GM12878 (cell line): ENCODE measurements at regions not wholly inside any gene's neighbourhood (a gene's known extent, or its start where the extent isn't known, plus 50 kb on each side); places are given as distances from the start of the nearest gene placed in this dataset.

Experiments used
- ATAC-seq: fragments of 200-7000 bp; cut with Tn5 transposase; 3 replicates; pipeline ENCODE4 v1.9.1; 2020; ENCODE audit warnings: mild to moderate bottlenecking, moderate library complexity
- BruUV-seq: library from RNA; stranded (reverse); fragments of 400-500 nt; replicated peaks from 2 replicates; lab custom pipeline; 2021; lab: Mats Ljungman, UMichigan
- CTCF ChIA-PET: fragments of 300-600 bp; sonication (Branson Sonifier 250); formaldehyde crosslinking; extraction: SDS; loops from one replicate; lab custom pipeline; 2021; ENCODE audit warnings: inconsistent platforms; lab: Yijun Ruan, JAX
- POLR2A ChIA-PET: fragments of 350-600 bp; formaldehyde crosslinking; extraction: SDS; loops from one replicate; lab custom pipeline; 2021; ENCODE audit warnings: inconsistent platforms; lab: Charles Lee
- RAD21 ChIA-PET: fragments of 300-600 bp; sonication (Branson Sonifier 250); formaldehyde crosslinking; loops from one replicate; lab custom pipeline; 2023; ENCODE audit warnings: antibody characterized with exemption; ENCODE audit not compliant: unreplicated experiment; lab: Charles Lee
- SMC1A ChIA-PET: fragments of 300-600 bp; sonication (Branson Sonifier 250); formaldehyde crosslinking; loops from one replicate; lab custom pipeline; 2023; ENCODE audit not compliant: unreplicated experiment, uncharacterized antibody; lab: Charles Lee
- DNase-seq: peaks from one replicate; pipeline ENCODE4 v3.0.0-alpha.2; 2011; ENCODE audit warnings: low read depth, low spot score
- FAIRE-seq: peaks from 3 replicates; lab custom pipeline; 2011; peaks lifted over from hg19 to GRCh38; lab: Jason Lieb, UNC
- H2AFZ ChIP-seq: 2 replicates; pipeline ENCODE4 v1.6.0; 2011; ENCODE audit warnings: low read depth, low read length, control low read depth; ENCODE audit not compliant: control insufficient read depth
- H3K27ac ChIP-seq: 2 replicates; pipeline ENCODE4 v1.5.1; 2011; ENCODE audit warnings: control low read depth; ENCODE audit not compliant: control insufficient read depth, insufficient read depth
- H3K27me3 ChIP-seq, 2 experiments: replicated peaks in 1 of 2; 2 replicates each; pipeline versions ENCODE4 v1.6.0 to v1.6.1; 2011; ENCODE audit warnings: low read length in 1 of 2; ENCODE audit not compliant: control insufficient read depth in 2 of 2, insufficient read depth in 2 of 2
- H3K36me3 ChIP-seq, 2 experiments: 2 replicates each; pipeline ENCODE4 v1.5.1; 2011; ENCODE audit warnings: low read length in 1 of 2; ENCODE audit not compliant: control insufficient read depth in 2 of 2, insufficient read depth in 2 of 2
- H3K4me1 ChIP-seq: 2 replicates; pipeline ENCODE4 v1.6.1; 2011; ENCODE audit warnings: mild to moderate bottlenecking, low read length, moderate library complexity, mixed read lengths; ENCODE audit not compliant: control insufficient read depth, insufficient read depth
- H3K4me2 ChIP-seq: 2 replicates; pipeline ENCODE4 v1.6.0; 2011; ENCODE audit warnings: control low read depth; ENCODE audit not compliant: control insufficient read depth, insufficient read depth
- H3K4me3 ChIP-seq: fragments of 200-600 bp; sonication (generic); 2 replicates; pipeline ENCODE4 v1.5.1; 2016
- H3K79me2 ChIP-seq: 2 replicates; pipeline ENCODE4 v1.6.0; 2011; ENCODE audit warnings: low read length; ENCODE audit not compliant: control insufficient read depth, insufficient read depth
- H3K9ac ChIP-seq: 2 replicates; pipeline ENCODE4 v1.8.0; 2011; ENCODE audit warnings: low read length, control low read depth, mixed read lengths; ENCODE audit not compliant: control insufficient read depth, insufficient read depth
- H3K9me3 ChIP-seq: replicated peaks from 3 replicates; pipeline ENCODE4 v1.5.1; 2011; ENCODE audit warnings: mild to moderate bottlenecking, low read length; ENCODE audit not compliant: control insufficient read depth, insufficient read depth
- H4K20me1 ChIP-seq: 2 replicates; pipeline ENCODE4 v1.6.0; 2011; ENCODE audit not compliant: control insufficient read depth, insufficient read depth
- BCLAF1 ChIP-seq: fragments of 450-650 bp; IDR thresholded peaks from 2 replicates; pipeline ENCODE4 v1.6.1; 2017; ENCODE audit warnings: antibody characterized with exemption, mild to moderate bottlenecking, moderate library complexity
- CBX5 ChIP-seq: sonication (generic); IDR thresholded peaks from 2 replicates; pipeline ENCODE4 v1.6.1; 2016; ENCODE audit warnings: low read depth, moderate library complexity, mild to moderate bottlenecking, inconsistent platforms
- CEBPZ ChIP-seq: fragments of 150-350 bp; IDR thresholded peaks from 2 replicates; pipeline ENCODE4 v1.6.1; 2016; ENCODE audit warnings: low read depth, low read length
- CREM ChIP-seq: IDR thresholded peaks from 2 replicates; pipeline ENCODE4 v1.6.1; 2014; ENCODE audit warnings: antibody characterized with exemption, low read depth
- E2F4 ChIP-seq: IDR thresholded peaks from 2 replicates; pipeline ENCODE4 v1.6.1; 2012; ENCODE audit warnings: low read depth, low read length, improper control_type of control experiment
- ELK1 ChIP-seq: IDR thresholded peaks from 2 replicates; pipeline ENCODE4 v1.6.1; 2012; ENCODE audit warnings: low read depth, low read length, improper control_type of control experiment
- HCFC1 ChIP-seq: fragments of 150-350 bp; IDR thresholded peaks from 2 replicates; pipeline ENCODE4 v1.6.1; 2014; ENCODE audit warnings: low read length
- MYC ChIP-seq: IDR thresholded peaks from 2 replicates; pipeline ENCODE4 v1.6.1; 2011; ENCODE audit warnings: mild to moderate bottlenecking, low read length, moderate library complexity, inconsistent platforms; ENCODE audit not compliant: insufficient read depth, insufficient replicate concordance, insufficient read length, severe bottlenecking
- RB1 ChIP-seq: fragments of 450-650 bp; formaldehyde crosslinking; IDR thresholded peaks from 2 replicates; pipeline ENCODE4 v1.6.1; 2017; ENCODE audit warnings: mild to moderate bottlenecking, borderline replicate concordance
- TARDBP ChIP-seq: IDR thresholded peaks from 2 replicates; pipeline ENCODE4 v1.6.1; 2016; ENCODE audit warnings: borderline replicate concordance
- WGBS: methylation state at CpG from one replicate; pipeline ENCODE4 v1.1.6; 2016; ENCODE audit warnings: low lambda C conversion rate; ENCODE audit not compliant: insufficient replicate concordance, insufficient coverage; ENCODE audit errors: missing lambda C conversion rate; 5-methylcytosine and 5-hydroxymethylcytosine counted together
- in situ Hi-C: fragments of 300-500 bp; cut with MboI; formaldehyde crosslinking; loops from 9 replicates; pipeline ENCODE4 v1.14.3; 2018; ENCODE audit warnings: mixed read lengths
- intact Hi-C: fragments of 100-400 bp; cut with micrococcal nuclease; formaldehyde crosslinking; loops from one replicate; pipeline ENCODE4 v1.14.2; 2022; ENCODE audit not compliant: unreplicated experiment

GRCh38 chr4:12408364-12408763 is 979.7 kb upstream of the HS3ST1 start (continued):
- TF ChIP-seq CEBPZ (no peak), TARDBP (no peak), RB1 (no peak), ELK1 (no peak)

GRCh38 chr4:12403175-12403574 is 974.5 kb upstream of the HS3ST1 start:
- ChIA-PET POLR2A (no interaction called here), RAD21 (no interaction called here), SMC1A (no interaction called here), CTCF (no interaction called here)
- Histone ChIP-seq H3K27ac (no peak overlapping the region), H3K4me2 (no peak overlapping the region), H4K20me1 (no peaks in the 10 kb centered on the region), H3K36me3 (no peaks in the 10 kb centered on the region), H3K4me3 (no peak overlapping the region), H3K9me3 (no peaks in the 10 kb centered on the region), H3K79me2 (no peaks in the 10 kb centered on the region), H3K4me1 (no peaks in the 10 kb centered on the region), H2AFZ (no peak overlapping the region), H3K27me3 (no peaks in the 10 kb centered on the region), H3K9ac (no peak overlapping the region)
- no peak for DNase-seq
- 2% methylated on average over 2 of the region's 2 CpGs for whole genome bisulfite sequencing
- no peak for FAIRE-seq
- in situ Hi-C loops (no loop called here), intact Hi-C loops (no loop called here)
- ATAC-seq, result no peak
- BruUV-seq, result no TSS peak
- TF ChIP-seq CBX5 (no peak), CREM (no peak), BCLAF1 (no peak), HCFC1 (no peak), MYC (no peak), E2F4 (no peak)
